ENCODE measurements at regions not wholly inside any gene's neighbourhood (a gene's known extent, or its start where the extent isn't known, plus 50 kb on each side); places are given as distances from the start of the nearest gene placed in this dataset.

DNA sequence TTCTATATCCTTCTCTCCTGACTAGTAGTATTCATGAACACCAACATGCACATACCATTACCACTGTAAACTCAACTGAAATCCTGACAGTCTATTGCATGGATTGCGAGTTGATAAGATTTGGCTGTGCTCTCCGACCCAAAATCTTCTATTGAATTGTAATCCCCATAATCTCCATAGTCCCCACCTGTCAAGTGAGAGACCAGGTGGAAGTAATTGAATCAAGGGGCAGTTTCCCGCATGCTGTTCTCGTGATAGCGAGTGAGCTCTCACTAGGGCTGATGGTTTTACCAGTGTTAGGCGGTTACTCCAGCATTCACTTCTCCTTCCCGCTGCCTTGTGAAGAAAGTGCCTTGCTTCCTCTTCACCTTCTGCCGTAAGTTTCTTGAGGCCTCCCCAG lies 261.8 kb downstream of the PHF14 start:
- TF ChIP-seq, protein P1, sequence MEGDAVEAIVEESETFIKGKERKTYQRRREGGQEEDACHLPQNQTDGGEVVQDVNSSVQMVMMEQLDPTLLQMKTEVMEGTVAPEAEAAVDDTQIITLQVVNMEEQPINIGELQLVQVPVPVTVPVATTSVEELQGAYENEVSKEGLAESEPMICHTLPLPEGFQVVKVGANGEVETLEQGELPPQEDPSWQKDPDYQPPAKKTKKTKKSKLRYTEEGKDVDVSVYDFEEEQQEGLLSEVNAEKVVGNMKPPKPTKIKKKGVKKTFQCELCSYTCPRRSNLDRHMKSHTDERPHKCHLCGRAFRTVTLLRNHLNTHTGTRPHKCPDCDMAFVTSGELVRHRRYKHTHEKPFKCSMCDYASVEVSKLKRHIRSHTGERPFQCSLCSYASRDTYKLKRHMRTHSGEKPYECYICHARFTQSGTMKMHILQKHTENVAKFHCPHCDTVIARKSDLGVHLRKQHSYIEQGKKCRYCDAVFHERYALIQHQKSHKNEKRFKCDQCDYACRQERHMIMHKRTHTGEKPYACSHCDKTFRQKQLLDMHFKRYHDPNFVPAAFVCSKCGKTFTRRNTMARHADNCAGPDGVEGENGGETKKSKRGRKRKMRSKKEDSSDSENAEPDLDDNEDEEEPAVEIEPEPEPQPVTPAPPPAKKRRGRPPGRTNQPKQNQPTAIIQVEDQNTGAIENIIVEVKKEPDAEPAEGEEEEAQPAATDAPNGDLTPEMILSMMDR (IDR thresholded peaks at IDR 0.05; ENCODE audit: low read depth, low read length) = no peak
- Histone ChIP-seq H3K27ac (no peak overlapping the region), H3K4me3 (ENCODE audit: low read depth, low read length) (no peak overlapping the region), H3K36me3 (no peaks in the 10 kb centered on the region), H3K9me3 (ENCODE audit: severe bottlenecking) (no peaks in the 10 kb centered on the region), H3K27me3 (ENCODE audit: insufficient read depth, low read depth, severe bottlenecking) (no peaks in the 10 kb centered on the region)
- DNase-seq = peak; percentile 29

DNA sequence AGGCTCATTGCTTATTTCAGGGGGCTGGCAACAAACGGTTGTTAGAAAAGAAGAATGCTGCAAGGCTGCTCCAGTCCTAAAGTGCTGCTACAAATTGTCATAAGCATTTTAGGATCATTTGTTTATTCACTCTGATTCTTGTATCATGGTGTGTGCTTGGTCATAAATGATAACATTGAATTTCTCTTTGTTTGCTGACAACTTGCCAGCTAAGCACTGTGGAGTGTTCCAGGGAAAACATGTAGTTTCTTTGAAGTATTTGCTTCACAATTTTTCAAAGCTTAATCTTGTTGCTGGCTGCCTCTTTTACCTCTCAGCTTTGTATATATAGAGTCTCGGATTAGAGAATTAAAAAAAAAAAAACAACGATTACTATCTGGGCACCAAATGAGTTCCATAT lies 263.0 kb downstream of the PHF14 start:
- Histone ChIP-seq H3K4me3 (ENCODE audit: low read depth, low read length) (no peak overlapping the region), H3K9me3 (ENCODE audit: severe bottlenecking) (no peaks in the 10 kb centered on the region), H3K27me3 (ENCODE audit: insufficient read depth, low read depth, severe bottlenecking) (no peaks in the 10 kb centered on the region), H3K36me3 (no peaks in the 10 kb centered on the region), H3K27ac (no peak overlapping the region)
- DNase-seq = no peak
- TF ChIP-seq, protein P1 (IDR thresholded peaks at IDR 0.05; ENCODE audit: low read depth, low read length) = no peak

DNA sequence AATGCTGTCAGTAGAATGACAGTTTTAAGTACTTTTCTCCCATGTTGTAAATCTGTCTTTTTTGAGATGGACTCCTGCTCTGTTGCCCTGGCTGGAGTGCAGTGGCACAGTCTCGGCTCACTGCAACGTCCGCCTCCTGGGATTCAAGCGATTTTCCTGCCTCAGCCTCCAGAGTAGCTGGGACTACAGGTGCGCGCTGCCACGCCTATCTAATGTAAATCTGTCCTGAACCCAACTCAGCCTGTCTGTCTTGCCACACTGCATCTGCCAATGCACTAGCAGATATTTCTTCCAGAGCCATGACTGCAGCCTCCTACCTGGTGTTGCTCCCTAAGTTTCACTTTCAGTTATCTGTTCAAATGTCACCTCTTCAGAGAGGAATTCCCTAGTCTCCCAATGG lies 264.1 kb downstream of the PHF14 start:
- no peaks in the 10 kb centered on the region for H3K9me3 ChIP-seq (ENCODE audit: severe bottlenecking)
- H3K27me3 ChIP-seq (ENCODE audit: insufficient read depth, low read depth, severe bottlenecking) = no peaks in the 10 kb centered on the region
- H3K4me3 ChIP-seq (ENCODE audit: low read depth, low read length) = no peak overlapping the region
- H3K36me3 ChIP-seq = no peaks in the 10 kb centered on the region
- TF ChIP-seq, protein P1 (IDR thresholded peaks at IDR 0.05; ENCODE audit: low read depth, low read length) = no peak
- no peak for DNase-seq
- H3K27ac ChIP-seq = no peak overlapping the region

DNA sequence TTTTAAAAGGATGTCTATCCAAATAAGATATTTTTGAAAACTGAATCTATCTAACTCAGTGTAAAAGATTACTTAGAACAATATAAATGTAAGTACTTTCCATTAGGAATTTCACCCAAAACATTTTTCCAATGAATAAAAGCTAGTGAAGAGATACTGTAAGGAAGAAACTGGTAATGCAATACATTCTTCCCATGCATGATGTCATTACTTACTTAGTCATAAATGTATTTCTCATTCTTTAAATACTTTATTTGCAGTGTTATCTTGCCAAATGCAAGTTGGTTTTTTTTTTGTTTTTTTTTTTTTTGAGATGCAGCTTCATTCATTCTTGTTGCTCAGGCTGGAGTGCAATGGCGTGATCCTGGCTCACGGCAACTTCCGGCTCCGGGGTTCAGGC lies 265.6 kb downstream of the PHF14 start:
- TF ChIP-seq, protein P1 (IDR thresholded peaks at IDR 0.05; ENCODE audit: low read depth, low read length) = no peak
- no peak overlapping the region for H3K27ac ChIP-seq
- no peaks in the 10 kb centered on the region for H3K27me3 ChIP-seq (ENCODE audit: insufficient read depth, low read depth, severe bottlenecking)
- H3K4me3 ChIP-seq (ENCODE audit: low read depth, low read length) = no peak overlapping the region
- no peaks in the 10 kb centered on the region for H3K36me3 ChIP-seq
- H3K9me3 ChIP-seq (ENCODE audit: severe bottlenecking) = no peaks in the 10 kb centered on the region
- DNase-seq = no peak

DNA sequence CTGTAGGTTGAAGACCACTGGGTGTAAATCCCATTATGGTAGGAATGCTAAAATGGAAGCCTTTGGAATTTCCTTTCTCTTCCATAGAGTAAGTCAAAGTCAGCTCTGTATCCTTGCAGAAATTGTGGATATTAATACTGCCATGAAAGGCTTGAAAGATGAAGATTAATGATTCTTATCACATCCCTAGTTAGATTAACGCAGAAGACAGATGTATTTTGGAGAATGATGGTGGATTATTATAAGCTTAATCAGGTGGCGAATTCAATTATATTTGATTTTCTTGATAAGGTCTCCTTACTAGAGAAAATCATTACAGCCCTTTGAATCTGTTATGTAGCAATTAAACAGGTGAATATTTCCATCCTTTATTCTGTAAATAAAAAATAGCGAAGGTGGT lies 270.1 kb downstream of the PHF14 start:
- no peaks in the 10 kb centered on the region for H3K9me3 ChIP-seq (ENCODE audit: severe bottlenecking)
- no peaks in the 10 kb centered on the region for H3K36me3 ChIP-seq
- H3K4me3 ChIP-seq (ENCODE audit: low read depth, low read length) = no peak overlapping the region
- H3K27ac ChIP-seq = no peak overlapping the region
- DNase-seq = no peak
- H3K27me3 ChIP-seq (ENCODE audit: insufficient read depth, low read depth, severe bottlenecking) = no peaks in the 10 kb centered on the region
- TF ChIP-seq, protein P1 (IDR thresholded peaks at IDR 0.05; ENCODE audit: low read depth, low read length) = no peak

DNA sequence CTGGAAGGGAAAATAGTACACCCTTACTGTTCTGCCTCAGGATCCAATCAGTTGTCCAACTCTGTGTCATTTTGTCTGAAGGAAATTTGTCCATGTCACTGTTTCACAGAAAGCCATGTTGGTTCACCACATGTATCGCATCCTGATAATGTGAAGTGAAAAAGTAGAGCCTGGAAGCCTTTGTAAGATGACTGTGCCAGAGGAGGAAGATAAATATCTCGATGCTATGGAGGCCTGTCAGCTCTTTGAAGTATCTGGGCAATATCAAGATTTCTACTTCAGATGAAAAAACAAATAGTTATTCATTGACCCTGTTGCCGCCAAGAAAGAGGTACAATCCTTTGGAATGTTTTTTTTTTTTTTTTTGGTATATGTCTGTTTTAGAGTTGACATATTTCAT lies 270.5 kb downstream of the PHF14 start:
- Histone ChIP-seq H3K9me3 (ENCODE audit: severe bottlenecking) (no peaks in the 10 kb centered on the region), H3K36me3 (no peaks in the 10 kb centered on the region), H3K4me3 (ENCODE audit: low read depth, low read length) (no peak overlapping the region), H3K27ac (no peak overlapping the region), H3K27me3 (ENCODE audit: insufficient read depth, low read depth, severe bottlenecking) (no peaks in the 10 kb centered on the region)
- DNase-seq = no peak
- TF ChIP-seq, protein P1 (IDR thresholded peaks at IDR 0.05; ENCODE audit: low read depth, low read length) = no peak
